ENCODE measurements at regions not wholly inside any gene's neighbourhood (a gene's known extent, or its start where the extent isn't known, plus 50 kb on each side); places are given as distances from the start of the nearest gene placed in this dataset.

DNA sequence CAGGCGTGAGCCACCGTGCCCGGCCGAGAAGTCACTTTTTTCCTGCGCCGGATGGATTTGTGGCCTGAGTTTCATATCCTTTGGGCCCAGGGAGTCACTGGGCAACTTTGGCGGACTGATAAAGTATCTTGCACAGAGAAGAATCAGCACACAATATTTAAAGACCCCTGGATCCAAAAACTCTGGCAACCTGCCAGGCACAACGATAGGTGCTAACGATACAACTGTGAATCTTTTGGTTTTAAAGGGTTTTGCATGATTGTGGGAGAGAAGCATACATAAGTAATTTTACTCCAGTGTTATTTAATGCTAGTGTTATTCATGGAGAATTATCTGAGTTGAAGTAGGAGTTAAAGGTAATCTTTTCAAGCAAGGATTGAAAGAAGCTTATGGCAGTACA lies 85.3 kb downstream of the TAF11L14 start:
- Histone ChIP-seq H3K9me2 (ENCODE audit: insufficient read depth) (no peaks in the 10 kb centered on the region), H4K20me1 (ENCODE audit: insufficient read depth) (no peaks in the 10 kb centered on the region), H3K9me3 (ENCODE audit: low read depth) (no peaks in the 10 kb centered on the region), H3K36me3 (ENCODE audit: low read depth) (no peaks in the 10 kb centered on the region), H3K4me3 (no peak overlapping the region), H3K4me1 (ENCODE audit: insufficient read depth) (no peaks in the 10 kb centered on the region), H3F3A (ENCODE audit: insufficient read depth) (no peaks in the 10 kb centered on the region), H3K9ac (no peak overlapping the region), H2AFZ (no peak overlapping the region), H3K79me2 (ENCODE audit: insufficient read depth) (no peaks in the 10 kb centered on the region), H3K27me3 (replicated peaks; ENCODE audit: insufficient read depth) (no peaks in the 10 kb centered on the region), H3K4me2 (ENCODE audit: unreplicated experiment) (no peak overlapping the region), H3K27ac (no peak overlapping the region)
- no peak for DNase-seq
- in situ Hi-C loops (cut with MboI): no loop called here
- TF ChIP-seq EZH2 (IDR thresholded peaks at IDR 0.05; ENCODE audit: insufficient read depth, poor library complexity, severe bottlenecking): no peak
- TF ChIP-seq EZH2phosphoT487 (IDR thresholded peaks at IDR 0.05; ENCODE audit: insufficient read depth, low read depth): no peak
- 68% methylated on average over 9 of the region's 9 CpGs for WGBS, 2 experiments (ENCODE audit: low coverage in 1 of 2, low lambda C conversion rate in 2 of 2, missing lambda C conversion rate in 2 of 2)

DNA sequence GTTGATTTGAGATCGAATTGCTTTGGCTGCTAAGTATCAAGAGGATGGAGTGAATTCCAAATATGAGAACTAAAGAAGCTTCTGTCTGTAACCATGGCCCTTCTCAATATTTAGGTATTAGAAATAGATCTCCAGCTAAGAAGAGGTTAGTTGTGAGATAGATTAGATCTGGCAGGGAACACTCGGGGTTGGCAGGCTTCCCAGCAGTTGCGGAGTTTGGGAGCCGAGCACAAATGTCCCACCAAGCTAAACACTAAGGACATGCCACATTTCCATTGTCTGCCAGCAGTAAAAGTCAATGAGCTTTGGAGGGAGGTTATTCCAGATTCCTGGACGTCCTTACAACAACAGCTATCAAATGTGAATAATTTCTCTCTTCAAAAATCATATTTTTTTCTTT lies 85.8 kb downstream of the TAF11L14 start:
- no peak for TF ChIP-seq EZH2 (IDR thresholded peaks at IDR 0.05; ENCODE audit: insufficient read depth, poor library complexity, severe bottlenecking)
- no peak for TF ChIP-seq EZH2phosphoT487 (IDR thresholded peaks at IDR 0.05; ENCODE audit: insufficient read depth, low read depth)
- H4K20me1 ChIP-seq (ENCODE audit: insufficient read depth): no peaks in the 10 kb centered on the region

DNA sequence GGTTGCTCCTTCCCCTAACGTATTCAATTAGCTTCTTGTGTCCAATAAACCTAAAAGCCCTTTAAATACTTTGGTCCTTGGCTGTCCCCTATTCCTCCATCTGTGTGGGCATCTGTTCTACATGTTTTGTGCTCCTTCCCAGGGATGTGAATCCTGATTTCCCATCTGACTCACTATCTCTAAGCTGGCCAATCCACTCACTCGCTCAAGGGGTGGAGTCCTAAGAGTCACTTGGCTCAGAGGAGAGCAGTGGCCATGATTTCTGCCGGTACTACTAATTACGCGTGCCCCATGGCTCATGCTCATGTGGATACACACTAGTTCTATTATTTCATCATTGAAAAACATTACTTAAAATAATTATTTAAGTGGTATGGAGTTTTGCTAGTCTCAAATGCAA lies 89.6 kb downstream of the TAF11L14 start:
- WGBS, 2 experiments (ENCODE audit: low coverage in 1 of 2, low lambda C conversion rate in 2 of 2, missing lambda C conversion rate in 2 of 2): 22 to 29% methylated on average over 5 of the region's 5 CpGs
- no peak for DNase-seq
- H3F3A ChIP-seq (ENCODE audit: insufficient read depth): no peaks in the 10 kb centered on the region
- H4K20me1 ChIP-seq (ENCODE audit: insufficient read depth): no peaks in the 10 kb centered on the region
- H3K4me2 ChIP-seq (ENCODE audit: unreplicated experiment): no peak overlapping the region
- no peaks in the 10 kb centered on the region for H3K9me2 ChIP-seq (ENCODE audit: insufficient read depth)
- H3K9me3 ChIP-seq (ENCODE audit: low read depth): no peaks in the 10 kb centered on the region
- TF ChIP-seq EZH2phosphoT487 (IDR thresholded peaks at IDR 0.05; ENCODE audit: insufficient read depth, low read depth) (no peak), EZH2 (IDR thresholded peaks at IDR 0.05; ENCODE audit: insufficient read depth, poor library complexity, severe bottlenecking) (no peak)
- in situ Hi-C loops (cut with MboI): no loop called here
- H2AFZ ChIP-seq: no peak overlapping the region
- H3K9ac ChIP-seq: no peak overlapping the region
- no peaks in the 10 kb centered on the region for H3K27me3 ChIP-seq (replicated peaks; ENCODE audit: insufficient read depth)
- no peak overlapping the region for H3K4me3 ChIP-seq
- H3K4me1 ChIP-seq (ENCODE audit: insufficient read depth): no peaks in the 10 kb centered on the region
- no peak overlapping the region for H3K27ac ChIP-seq
- H3K79me2 ChIP-seq (ENCODE audit: insufficient read depth): no peaks in the 10 kb centered on the region
- H3K36me3 ChIP-seq (ENCODE audit: low read depth): no peaks in the 10 kb centered on the region

More for the DNA sequence above, 85.8 kb downstream of the TAF11L14 start:
- Histone ChIP-seq H3K9me2 (ENCODE audit: insufficient read depth) (no peaks in the 10 kb centered on the region), H3K4me2 (ENCODE audit: unreplicated experiment) (no peak overlapping the region), H3K9ac (no peak overlapping the region), H2AFZ (no peak overlapping the region), H3F3A (ENCODE audit: insufficient read depth) (no peaks in the 10 kb centered on the region), H3K27ac (no peak overlapping the region), H3K9me3 (ENCODE audit: low read depth) (no peaks in the 10 kb centered on the region), H3K27me3 (replicated peaks; ENCODE audit: insufficient read depth) (no peaks in the 10 kb centered on the region), H3K36me3 (ENCODE audit: low read depth) (no peaks in the 10 kb centered on the region), H3K79me2 (ENCODE audit: insufficient read depth) (no peaks in the 10 kb centered on the region), H3K4me1 (ENCODE audit: insufficient read depth) (no peaks in the 10 kb centered on the region), H3K4me3 (no peak overlapping the region)
- no peak for DNase-seq
- in situ Hi-C loops (cut with MboI): no loop called here
- WGBS, 2 experiments (ENCODE audit: low coverage in 1 of 2, low lambda C conversion rate in 2 of 2, missing lambda C conversion rate in 2 of 2): 7 to 11% methylated on average over 5 of the region's 5 CpGs

DNA sequence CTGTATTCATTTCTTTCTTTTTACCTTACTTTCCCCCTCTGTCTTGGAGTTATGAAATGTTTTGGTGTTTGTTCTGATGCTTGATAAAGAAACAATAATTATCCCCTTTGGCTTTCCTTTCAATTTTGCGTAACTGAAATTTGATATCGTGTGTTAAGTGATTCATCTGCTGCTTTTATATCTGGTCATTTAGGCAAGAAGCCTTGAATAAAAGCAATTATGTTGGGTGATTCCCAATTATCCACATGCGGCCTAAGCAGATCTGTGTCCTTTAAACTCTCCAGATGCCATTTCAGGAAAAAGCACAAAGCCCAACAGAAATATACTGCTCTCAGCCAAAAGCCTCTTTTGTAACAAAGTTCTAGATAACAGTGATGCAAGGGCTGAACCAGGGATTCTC lies 92.8 kb downstream of the TAF11L14 start:
- DNase-seq: no peak
- no peaks in the 10 kb centered on the region for H3F3A ChIP-seq (ENCODE audit: insufficient read depth)

DNA sequence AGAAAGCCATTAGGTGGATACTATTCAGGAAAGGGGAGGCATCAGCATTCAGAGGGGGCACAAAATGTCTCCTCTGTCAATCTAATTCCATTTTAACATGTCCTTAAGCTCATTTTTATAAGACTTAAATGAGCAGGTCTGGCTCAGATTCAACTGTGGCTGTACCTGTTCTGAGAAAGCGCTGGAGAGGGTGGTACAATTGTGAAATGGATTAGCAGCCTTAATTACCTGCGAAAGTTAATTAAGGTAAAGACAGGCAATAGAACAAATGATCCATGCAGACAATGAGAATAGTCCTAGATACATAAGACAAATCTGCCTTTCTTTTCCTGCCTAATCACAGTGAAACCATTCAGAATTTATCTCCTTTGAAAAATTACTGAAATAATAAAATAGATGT lies 96.2 kb downstream of the TAF11L14 start:
- H3K9ac ChIP-seq: no peak overlapping the region
- no peak overlapping the region for H3K4me3 ChIP-seq
- H3K4me1 ChIP-seq (ENCODE audit: insufficient read depth): no peaks in the 10 kb centered on the region
- H2AFZ ChIP-seq: no peak overlapping the region
- H3F3A ChIP-seq (ENCODE audit: insufficient read depth): no peaks in the 10 kb centered on the region
- no peak for DNase-seq
- no peaks in the 10 kb centered on the region for H3K9me3 ChIP-seq (ENCODE audit: low read depth)
- no peaks in the 10 kb centered on the region for H4K20me1 ChIP-seq (ENCODE audit: insufficient read depth)
- H3K4me2 ChIP-seq (ENCODE audit: unreplicated experiment): no peak overlapping the region
- no peaks in the 10 kb centered on the region for H3K79me2 ChIP-seq (ENCODE audit: insufficient read depth)
- WGBS, 2 experiments (ENCODE audit: low coverage in 1 of 2, low lambda C conversion rate in 2 of 2, missing lambda C conversion rate in 2 of 2): 52% methylated on average over 2 of the region's 2 CpGs
- no peak overlapping the region for H3K27ac ChIP-seq
- H3K36me3 ChIP-seq (ENCODE audit: low read depth): no peaks in the 10 kb centered on the region
- H3K9me2 ChIP-seq (ENCODE audit: insufficient read depth): no peaks in the 10 kb centered on the region
- no peaks in the 10 kb centered on the region for H3K27me3 ChIP-seq (replicated peaks; ENCODE audit: insufficient read depth)
- TF ChIP-seq EZH2phosphoT487 (IDR thresholded peaks at IDR 0.05; ENCODE audit: insufficient read depth, low read depth) (no peak), EZH2 (IDR thresholded peaks at IDR 0.05; ENCODE audit: insufficient read depth, poor library complexity, severe bottlenecking) (no peak)
- in situ Hi-C loops (cut with MboI): no loop called here

More for the DNA sequence above, 92.8 kb downstream of the TAF11L14 start:
- Histone ChIP-seq H3K79me2 (ENCODE audit: insufficient read depth) (no peaks in the 10 kb centered on the region), H3K27ac (no peak overlapping the region), H4K20me1 (ENCODE audit: insufficient read depth) (no peaks in the 10 kb centered on the region), H3K27me3 (replicated peaks; ENCODE audit: insufficient read depth) (no peaks in the 10 kb centered on the region), H3K4me2 (ENCODE audit: unreplicated experiment) (no peak overlapping the region), H3K4me1 (ENCODE audit: insufficient read depth) (no peaks in the 10 kb centered on the region), H2AFZ (no peak overlapping the region), H3K9me2 (ENCODE audit: insufficient read depth) (no peaks in the 10 kb centered on the region), H3K4me3 (no peak overlapping the region), H3K9ac (no peak overlapping the region), H3K9me3 (ENCODE audit: low read depth) (no peaks in the 10 kb centered on the region), H3K36me3 (ENCODE audit: low read depth) (no peaks in the 10 kb centered on the region)
- no peak for TF ChIP-seq EZH2phosphoT487 (IDR thresholded peaks at IDR 0.05; ENCODE audit: insufficient read depth, low read depth)
- no peak for TF ChIP-seq EZH2 (IDR thresholded peaks at IDR 0.05; ENCODE audit: insufficient read depth, poor library complexity, severe bottlenecking)
- 1 to 4% methylated on average over 3 of the region's 3 CpGs for WGBS, 2 experiments (ENCODE audit: low coverage in 1 of 2, low lambda C conversion rate in 2 of 2, missing lambda C conversion rate in 2 of 2)
- in situ Hi-C loops (cut with MboI): no loop called here
